ENCODE measurements at regions not wholly inside any gene's neighbourhood (a gene's known extent, or its start where the extent isn't known, plus 50 kb on each side); places are given as distances from the start of the nearest gene placed in this dataset.

DNA sequence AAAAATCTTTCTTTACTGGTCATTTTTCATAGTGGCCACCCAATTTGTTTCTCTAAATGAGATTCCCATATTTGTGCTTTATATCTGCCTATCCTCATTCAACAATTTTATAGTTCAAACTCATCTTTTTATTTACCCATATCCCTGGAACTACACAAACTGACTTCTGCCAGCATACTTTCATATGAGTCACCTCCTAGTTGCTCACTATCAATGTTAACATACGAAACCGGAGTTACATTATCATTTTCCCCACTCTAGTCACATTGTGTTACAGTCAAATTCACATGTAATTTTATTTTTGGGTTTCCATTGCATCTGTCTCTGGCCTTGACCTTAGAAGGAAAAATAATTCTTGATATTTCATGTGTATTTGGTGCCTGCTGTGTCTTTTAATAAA is 499.4 kb downstream of the MAFB start:
- peaks cover 30% of the 10 kb centered on the region for H3K9me3 Mint-ChIP-seq
- H3K36me3 Mint-ChIP-seq (ENCODE audit: low read depth), result no peaks in the 10 kb centered on the region; the same call in 1 of the 2 replicates
- H3K27ac Mint-ChIP-seq, result no peak overlapping the region
- H3K4me3 Mint-ChIP-seq, result no peak overlapping the region
- H3K27me3 Mint-ChIP-seq (ENCODE audit: insufficient read depth), result no peaks in the 10 kb centered on the region; the same call in 1 of the 2 replicates
- no peak for DNase-seq
- H3K4me1 Mint-ChIP-seq (ENCODE audit: low read depth), result no peaks in the 10 kb centered on the region
- no peak for TF ChIP-seq CTCF (IDR thresholded peaks at IDR 0.05)

- TF ChIP-seq CTCF (IDR thresholded peaks at IDR 0.05), result no peak
- H3K9me3 Mint-ChIP-seq, result peaks cover 34% of the 10 kb centered on the region
- H3K4me1 Mint-ChIP-seq (ENCODE audit: low read depth), result no peaks in the 10 kb centered on the region
- H3K27ac Mint-ChIP-seq, result no peak overlapping the region
- H3K4me3 Mint-ChIP-seq, result no peak overlapping the region
- no peak for DNase-seq
- H3K27me3 Mint-ChIP-seq (ENCODE audit: insufficient read depth), result no peaks in the 10 kb centered on the region; the same call in 1 of the 2 replicates
- no peaks in the 10 kb centered on the region; the same call in 1 of the 2 replicates for H3K36me3 Mint-ChIP-seq (ENCODE audit: low read depth)
Measured at GRCh38 chr20:40188319-40188718, 500.7 kb downstream of the MAFB start.

- H3K9me3 Mint-ChIP-seq, result peaks cover 35% of the 10 kb centered on the region
- no peak for DNase-seq
- TF ChIP-seq CTCF (IDR thresholded peaks at IDR 0.05), result no peak
- no peaks in the 10 kb centered on the region for H3K4me1 Mint-ChIP-seq (ENCODE audit: low read depth)
- H3K4me3 Mint-ChIP-seq, result no peak overlapping the region
- H3K27ac Mint-ChIP-seq, result no peak overlapping the region
- no peaks in the 10 kb centered on the region; the same call in 1 of the 2 replicates for H3K27me3 Mint-ChIP-seq (ENCODE audit: insufficient read depth)
- H3K36me3 Mint-ChIP-seq (ENCODE audit: low read depth), result no peaks in the 10 kb centered on the region; the same call in 1 of the 2 replicates
Measured at GRCh38 chr20:40186826-40187225, 502.2 kb downstream of the MAFB start.

- H3K36me3 Mint-ChIP-seq (ENCODE audit: low read depth), result no peaks in the 10 kb centered on the region
Measured at GRCh38 chr20:40181676-40182075, 507.4 kb downstream of the MAFB start.

DNA sequence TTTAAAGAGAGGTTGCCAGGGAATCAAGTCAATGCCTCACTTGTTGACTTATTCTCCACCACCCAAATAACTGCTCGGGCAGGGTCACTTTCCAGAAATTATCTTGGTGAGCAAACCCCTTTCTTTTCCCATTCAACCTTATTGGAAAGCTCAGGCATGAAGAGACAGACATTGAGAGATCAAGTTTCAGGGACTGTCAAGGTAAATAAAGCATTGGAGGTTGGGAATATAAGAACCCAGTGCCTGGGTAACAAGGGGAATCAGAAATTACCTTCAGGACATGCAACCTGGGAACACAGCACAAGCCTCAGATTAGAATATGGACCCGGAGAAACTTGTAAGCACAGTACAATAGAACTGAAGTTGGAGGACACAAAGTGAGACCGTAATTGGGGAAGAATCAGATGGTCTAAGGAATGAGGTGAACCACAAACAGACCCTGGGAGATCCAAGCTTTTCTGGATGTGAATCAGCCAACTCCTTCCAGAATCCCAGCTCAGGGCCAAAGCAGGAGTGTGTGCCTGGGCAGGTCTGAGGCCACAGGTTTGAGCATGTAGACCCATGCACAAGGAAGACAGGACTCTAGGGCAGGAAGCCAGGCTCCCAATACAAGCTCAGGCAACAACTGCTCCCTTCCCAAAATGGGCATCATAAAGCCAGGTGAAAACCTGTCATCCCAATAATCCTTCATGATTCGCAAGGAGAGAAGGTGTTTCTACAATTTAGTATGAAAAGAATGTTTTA is 512.8 kb downstream of the MAFB start:
- no peak for TF ChIP-seq CTCF (IDR thresholded peaks at IDR 0.05)
- Mint-ChIP-seq H3K36me3 (ENCODE audit: low read depth) (no peaks in the 10 kb centered on the region), H3K4me1 (ENCODE audit: low read depth) (no peaks in the 10 kb centered on the region), H3K27me3 (ENCODE audit: insufficient read depth) (no peaks in the 10 kb centered on the region), H3K4me3 (no peak overlapping the region), H3K9me3 (peaks cover 34% of the 10 kb centered on the region), H3K27ac (no peak overlapping the region)
- no peak for DNase-seq

More at GRCh38 chr20:40181676-40182075, 507.4 kb downstream of the MAFB start:
- no peak overlapping the region for H3K27ac Mint-ChIP-seq
- peaks cover 20% of the 10 kb centered on the region for H3K9me3 Mint-ChIP-seq
- H3K27me3 Mint-ChIP-seq (ENCODE audit: insufficient read depth), result no peaks in the 10 kb centered on the region
- DNase-seq, result no peak
- H3K4me1 Mint-ChIP-seq (ENCODE audit: low read depth), result no peaks in the 10 kb centered on the region
- H3K4me3 Mint-ChIP-seq, result no peak overlapping the region
- TF ChIP-seq CTCF (IDR thresholded peaks at IDR 0.05), result no peak
